Caco-2 (cell line): ENCODE measurements at regions not wholly inside any gene's neighbourhood (a gene's known extent, or its start where the extent isn't known, plus 50 kb on each side); places are given as distances from the start of the nearest gene placed in this dataset.

ENCODE experiments used
- BruUV-seq: library from RNA; stranded (reverse); fragments of 400-500 nt; replicated peaks from 2 replicates; lab custom pipeline; 2021; lab: Mats Ljungman, UMichigan
- CTCF ChIA-PET: fragments of 300-600 bp; sonication (Branson Sonifier 250); formaldehyde crosslinking; loops from one replicate; lab custom pipeline; 2022; ENCODE audit warnings: antibody characterized with exemption; lab: Charles Lee
- POLR2A ChIA-PET: fragments of 300-600 bp; sonication (Branson Sonifier 250); formaldehyde crosslinking; loops from one replicate; lab custom pipeline; 2022; ENCODE audit warnings: antibody characterized with exemption; lab: Charles Lee
- DNase-seq, 2 experiments: peaks; one replicate each; pipeline versions ENCODE4 v3.0.0 to v3.0.0-alpha.2; 2020 to 2022
- H3K27me3 ChIP-seq: replicated peaks from 2 replicates; pipeline ENCODE4 v1.6.0; 2011; ENCODE audit warnings: low read length; ENCODE audit not compliant: control insufficient read depth, insufficient read depth
- H3K36me3 ChIP-seq: 2 replicates; pipeline ENCODE4 v1.5.1; 2011; ENCODE audit warnings: low read length; ENCODE audit not compliant: control insufficient read depth, insufficient read depth
- H3K4me1 ChIP-seq: fragments of 250-450 bp; sonication (Bioruptor Pico); 2 replicates; pipeline ENCODE4 v1.5.1; 2020; ENCODE audit warnings: mild to moderate bottlenecking
- H3K4me3 ChIP-seq: 2 replicates; pipeline ENCODE4 v1.5.1; 2011; ENCODE audit warnings: low read depth, mild to moderate bottlenecking, control low read depth, low read length
- H3K9me3 ChIP-seq: fragments of 250-450 bp; sonication (Bioruptor Pico); 2 replicates; pipeline ENCODE4 v1.5.1; 2020; ENCODE audit warnings: mild to moderate bottlenecking, moderate library complexity
- H3K27ac Mint-ChIP-seq: one replicate; pipeline ENCODE4 v1.8.0; 2022; ENCODE audit warnings: mixed read lengths; ENCODE audit not compliant: unreplicated experiment
- H3K27me3 Mint-ChIP-seq: one replicate; pipeline ENCODE4 v1.8.0; 2022; ENCODE audit warnings: mixed read lengths; ENCODE audit not compliant: insufficient read depth, unreplicated experiment
- H3K36me3 Mint-ChIP-seq: one replicate; pipeline ENCODE4 v1.8.0; 2022; ENCODE audit warnings: mild to moderate bottlenecking, mixed read lengths; ENCODE audit not compliant: insufficient read depth, unreplicated experiment
- H3K4me1 Mint-ChIP-seq: one replicate; pipeline ENCODE4 v1.8.0; 2022; ENCODE audit warnings: low read depth, mixed read lengths; ENCODE audit not compliant: unreplicated experiment
- H3K4me3 Mint-ChIP-seq: one replicate; pipeline ENCODE4 v1.8.0; 2022; ENCODE audit warnings: mild to moderate bottlenecking, moderate library complexity, mixed read lengths; ENCODE audit not compliant: unreplicated experiment
- H3K9me3 Mint-ChIP-seq: one replicate; pipeline ENCODE4 v1.8.0; 2022; ENCODE audit warnings: mixed read lengths; ENCODE audit not compliant: unreplicated experiment
- CTCF ChIP-seq, 2 experiments: fragments of 200-600 bp in 1 of 2; IDR thresholded peaks; 1 replicate in 1 of 2; 2 replicates in 1 of 2; pipeline versions ENCODE4 v1.5.1 to v1.8.0; 2011 to 2022; ENCODE audit warnings: antibody characterized with exemption in 1 of 2, control low read depth in 1 of 2, inconsistent platforms in 1 of 2, low read depth in 1 of 2, low read length in 1 of 2, mild to moderate bottlenecking in 1 of 2, moderate library complexity in 1 of 2; ENCODE audit not compliant: insufficient read depth in 1 of 2, severe bottlenecking in 1 of 2, unreplicated experiment in 1 of 2
- intact Hi-C: fragments of 100-400 bp; cut with micrococcal nuclease; formaldehyde crosslinking; loops from one replicate; pipeline ENCODE4 v1.10.0; 2022; ENCODE audit not compliant: unreplicated experiment

DNA sequence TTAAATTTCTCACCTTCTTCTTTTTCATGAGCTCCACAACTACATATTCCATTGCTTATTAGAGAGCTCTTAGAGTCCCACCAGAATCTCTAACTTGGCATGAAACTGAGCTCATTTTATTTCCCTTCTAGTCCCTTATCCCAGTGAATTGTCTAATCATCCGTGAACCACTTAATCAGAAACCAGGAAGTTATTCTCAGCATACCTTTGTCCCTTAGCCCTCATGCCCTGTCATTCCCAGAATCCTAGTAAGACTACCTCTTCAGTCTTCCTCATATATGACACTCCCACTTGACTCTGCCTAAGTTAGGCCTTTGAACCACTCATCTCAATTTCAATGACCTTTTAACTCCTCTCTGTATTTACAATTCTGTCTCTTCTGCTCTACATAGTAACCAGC is 93.0 kb upstream of the PAPPA start:
- ChIA-PET CTCF (no interaction called here), POLR2A (no interaction called here)
- no TSS peak for BruUV-seq

GRCh38 chr9:116061546-116062205 is 91.9 kb upstream of the PAPPA start:
- ChIA-PET CTCF (no interaction called here), POLR2A (no interaction called here)
- Mint-ChIP-seq H3K27me3 (peaks cover 3% of the 10 kb centered on the region), H3K27ac (no peak overlapping the region), H3K9me3 (no peaks in the 10 kb centered on the region), H3K36me3 (no peaks in the 10 kb centered on the region), H3K4me3 (no peak overlapping the region), H3K4me1 (no peaks in the 10 kb centered on the region)
- Histone ChIP-seq H3K27me3 (no peaks in the 10 kb centered on the region), H3K4me1 (no peaks in the 10 kb centered on the region), H3K4me3 (no peak overlapping the region), H3K36me3 (no peaks in the 10 kb centered on the region), H3K9me3 (no peaks in the 10 kb centered on the region)
- no peak for DNase-seq
- TF ChIP-seq CTCF (IDR thresholded peaks at IDR 0.05; ENCODE audit: insufficient read depth in 1 of 2, low read depth in 1 of 2, low read length in 1 of 2, severe bottlenecking in 1 of 2, unreplicated experiment in 1 of 2): no peak
- intact Hi-C loops: no loop called here
- BruUV-seq: no TSS peak

More for the DNA sequence above, 93.0 kb upstream of the PAPPA start:
- no peak overlapping the region for H3K4me3 ChIP-seq
- no peaks in the 10 kb centered on the region for H3K4me1 ChIP-seq
- no peaks in the 10 kb centered on the region for H3K36me3 ChIP-seq
- Mint-ChIP-seq H3K4me1 (no peaks in the 10 kb centered on the region), H3K27me3 (peaks cover 3% of the 10 kb centered on the region), H3K27ac (no peak overlapping the region), H3K4me3 (no peak overlapping the region), H3K36me3 (no peaks in the 10 kb centered on the region), H3K9me3 (no peaks in the 10 kb centered on the region)
- TF ChIP-seq CTCF (IDR thresholded peaks at IDR 0.05; ENCODE audit: insufficient read depth in 1 of 2, low read depth in 1 of 2, low read length in 1 of 2, severe bottlenecking in 1 of 2, unreplicated experiment in 1 of 2): no peak
- no peaks in the 10 kb centered on the region for H3K9me3 ChIP-seq
- H3K27me3 ChIP-seq: no peaks in the 10 kb centered on the region
- DNase-seq: no peak
- intact Hi-C loops: no loop called here

- H3K4me3 ChIP-seq: no peak overlapping the region
- BruUV-seq: no TSS peak
- TF ChIP-seq CTCF (IDR thresholded peaks at IDR 0.05; ENCODE audit: insufficient read depth in 1 of 2, low read depth in 1 of 2, low read length in 1 of 2, severe bottlenecking in 1 of 2, unreplicated experiment in 1 of 2): no peak
- no peaks in the 10 kb centered on the region for H3K36me3 Mint-ChIP-seq
- H3K36me3 ChIP-seq: no peaks in the 10 kb centered on the region
- H3K27me3 Mint-ChIP-seq: peaks cover 6% of the 10 kb centered on the region
- no peak for DNase-seq
- H3K9me3 Mint-ChIP-seq: no peaks in the 10 kb centered on the region
- no peaks in the 10 kb centered on the region for H3K4me1 Mint-ChIP-seq
- no peaks in the 10 kb centered on the region for H3K9me3 ChIP-seq
- H3K27me3 ChIP-seq: no peaks in the 10 kb centered on the region
- POLR2A ChIA-PET: no interaction called here
- intact Hi-C loops: no loop called here
- no peaks in the 10 kb centered on the region for H3K4me1 ChIP-seq
- no peak overlapping the region for H3K27ac Mint-ChIP-seq
- H3K4me3 Mint-ChIP-seq: no peak overlapping the region
- CTCF ChIA-PET: no interaction called here
These were observed 91.4 kb upstream of the PAPPA start for GRCh38 chr9:116062206-116062550.
